Pancreas (tissue), 10 donors: ENCODE measurements at regions not wholly inside any gene's neighbourhood (a gene's known extent, or its start where the extent isn't known, plus 50 kb on each side); places are given as distances from the start of the nearest gene placed in this dataset.

Experiments used
- ATAC-seq, 4 donors: fragments of 200-7000 bp; cut with Tn5 transposase; one replicate each; pipeline versions ENCODE4 v1.8.0 to v1.9.1; 2020; ENCODE audit warnings: mild to moderate bottlenecking in 4 of 4, moderate library complexity in 4 of 4
- DNase-seq, 6 donors: peaks; one replicate each; pipeline ENCODE4 v3.0.0-alpha.2; 2020
- FAIRE-seq: peaks from 2 replicates; lab custom pipeline; 2012; peaks lifted over from hg19 to GRCh38; lab: Jason Lieb, UNC
- H3K27ac ChIP-seq, 4 donors: fragments of 200-600 bp; sonication (generic); 1 replicate in 3 of 4; 2 replicates in 1 of 4; pipeline versions ENCODE4 v1.5.0 to v1.8.0; 2020
- H3K27me3 ChIP-seq, 4 donors: fragments of 200-600 bp; one replicate each; pipeline ENCODE4 v1.8.0; 2021
- H3K36me3 ChIP-seq, 3 donors: fragments of 200-600 bp; sonication (generic) in 1 of 3; one replicate each; pipeline versions ENCODE4 v1.5.0 to v1.8.0; 2020 to 2021
- H3K4me1 ChIP-seq, 3 donors: fragments of 200-600 bp; one replicate each; pipeline ENCODE4 v1.8.0; 2021
- H3K4me3 ChIP-seq, 4 donors: fragments of 200-600 bp; sonication (generic) in 2 of 4; one replicate each; pipeline versions ENCODE4 v1.5.0 to v1.8.0; 2020 to 2021
- H3K9me3 ChIP-seq, 4 donors: fragments of 200-600 bp; one replicate each; pipeline ENCODE4 v1.8.0; 2021
- WGBS, 2 donors: extraction: QIAGEN DNeasy Blood & Tissue Kit; methylation state at CpG; one replicate each; pipeline ENCODE4 v1.1.7; 2013; 5-methylcytosine and 5-hydroxymethylcytosine counted together
- intact Hi-C, 3 donors: fragments of 100-400 bp; cut with DNase I; formaldehyde crosslinking; loops; one replicate each; pipeline versions ENCODE4 v1.11.1 to v1.14.2; 2022
- TF ChIP-seq, protein P1 (sequence below), 4 donors: fragments of 200-600 bp; sonication (generic) in 3 of 4; IDR thresholded peaks; one replicate each; pipeline versions ENCODE4 v1.5.0 to v1.8.0; 2021; ENCODE audit warnings: antibody characterized with exemption in 4 of 4
- donor health status: healthy with polysubstance abuse.
- donor health status: DM: no; HTN: no; CAD: no; lungs with moderate emphysema.
- donor health status: DM: no; HTN: no; CAD: no.
- donor health status: control.
- donor health status: control.
- donor health status: Bipolar disorder and iron deficiency.
- donor health status: DM: yes; HTN: yes; CAD: no.
- donor health status: DM: no; HTN: no; CAD: no.
- donor health status: DM: no; HTN: no; CAD: no.
- donor health status: DM: yes; HTN: yes; CAD: no.

DNA sequence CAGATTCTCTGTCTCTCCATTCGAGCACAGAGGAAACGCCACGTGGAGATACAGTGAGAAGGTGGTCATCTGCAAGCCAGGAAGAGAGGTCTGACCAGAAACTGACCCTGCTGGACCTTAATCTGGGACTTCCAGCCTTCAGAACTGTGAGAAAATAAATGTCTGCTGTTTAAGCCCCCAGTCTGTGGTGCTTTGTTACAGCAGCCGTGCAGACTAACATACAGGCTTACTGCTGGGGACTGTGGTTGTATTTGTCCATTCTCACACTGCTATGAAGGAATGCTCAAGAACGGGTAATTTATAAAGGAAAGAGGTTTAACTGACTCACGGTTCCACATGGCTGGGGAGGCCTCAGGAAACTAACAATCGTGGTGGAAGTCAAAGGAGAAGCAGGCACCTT is 432.7 kb downstream of the IRS1 start:
- FAIRE-seq, result no peak

DNA sequence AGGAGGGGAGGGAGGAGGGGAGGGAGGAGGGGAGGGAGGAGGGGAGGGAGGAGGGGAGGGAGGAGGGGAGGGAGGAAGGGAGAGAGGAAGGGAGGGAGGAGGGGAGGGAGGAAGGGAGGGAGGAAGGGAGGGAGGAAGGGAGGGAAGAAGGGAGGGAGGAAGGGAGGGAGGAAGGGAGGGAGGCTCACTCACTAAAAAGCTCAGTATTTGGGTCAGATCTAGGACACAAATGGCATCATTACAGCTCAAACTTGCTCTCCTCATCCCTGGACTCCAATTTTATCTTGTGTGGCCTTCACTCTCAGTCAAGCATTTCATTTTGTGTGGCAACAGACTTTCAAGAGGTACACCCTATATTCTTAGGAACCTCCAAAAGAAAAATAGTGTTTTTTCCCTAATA is 435.4 kb downstream of the IRS1 start:
- FAIRE-seq, result no peak

More for the DNA sequence above, 432.7 kb downstream of the IRS1 start:
- intact Hi-C loops, result no loop called here
- no peaks in the 10 kb centered on the region for H3K4me1 ChIP-seq
- no peak overlapping the region for H3K27ac ChIP-seq
- H3K27me3 ChIP-seq, result no peaks in the 10 kb centered on the region
- no peak for DNase-seq
- H3K4me3 ChIP-seq, result no peak overlapping the region
- TF ChIP-seq, protein P1, sequence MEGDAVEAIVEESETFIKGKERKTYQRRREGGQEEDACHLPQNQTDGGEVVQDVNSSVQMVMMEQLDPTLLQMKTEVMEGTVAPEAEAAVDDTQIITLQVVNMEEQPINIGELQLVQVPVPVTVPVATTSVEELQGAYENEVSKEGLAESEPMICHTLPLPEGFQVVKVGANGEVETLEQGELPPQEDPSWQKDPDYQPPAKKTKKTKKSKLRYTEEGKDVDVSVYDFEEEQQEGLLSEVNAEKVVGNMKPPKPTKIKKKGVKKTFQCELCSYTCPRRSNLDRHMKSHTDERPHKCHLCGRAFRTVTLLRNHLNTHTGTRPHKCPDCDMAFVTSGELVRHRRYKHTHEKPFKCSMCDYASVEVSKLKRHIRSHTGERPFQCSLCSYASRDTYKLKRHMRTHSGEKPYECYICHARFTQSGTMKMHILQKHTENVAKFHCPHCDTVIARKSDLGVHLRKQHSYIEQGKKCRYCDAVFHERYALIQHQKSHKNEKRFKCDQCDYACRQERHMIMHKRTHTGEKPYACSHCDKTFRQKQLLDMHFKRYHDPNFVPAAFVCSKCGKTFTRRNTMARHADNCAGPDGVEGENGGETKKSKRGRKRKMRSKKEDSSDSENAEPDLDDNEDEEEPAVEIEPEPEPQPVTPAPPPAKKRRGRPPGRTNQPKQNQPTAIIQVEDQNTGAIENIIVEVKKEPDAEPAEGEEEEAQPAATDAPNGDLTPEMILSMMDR (IDR thresholded peaks at IDR 0.05), result no peak
- H3K36me3 ChIP-seq, result no peaks in the 10 kb centered on the region
- no peak for ATAC-seq
- WGBS, 2 donors, result 71 to 76% methylated on average over 7 of the region's 7 CpGs
- H3K9me3 ChIP-seq, result no peaks in the 10 kb centered on the region

DNA sequence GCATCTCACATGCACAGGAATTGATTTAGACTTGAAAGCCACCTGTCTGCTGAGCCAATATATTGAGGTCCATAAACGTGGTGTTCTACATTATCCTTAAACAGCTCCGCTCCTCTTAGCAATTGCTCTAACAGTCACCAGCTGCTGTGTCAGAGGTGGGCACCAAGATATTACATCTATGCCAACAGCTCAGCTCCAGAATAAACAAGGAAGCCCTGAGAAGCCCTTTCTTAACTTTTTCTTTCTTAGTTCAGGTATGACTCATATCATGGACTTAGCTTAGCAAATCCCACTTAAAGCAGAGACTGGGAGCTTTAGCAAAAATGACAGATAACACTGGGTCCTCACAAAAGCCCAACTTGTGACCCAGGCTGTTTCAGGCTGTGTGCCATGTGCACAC is 436.6 kb downstream of the IRS1 start:
- FAIRE-seq, result no peak
- DNase-seq, result no peak
- Histone ChIP-seq H3K27ac (no peak overlapping the region), H3K4me3 (no peak overlapping the region), H3K27me3 (no peaks in the 10 kb centered on the region), H3K4me1 (no peaks in the 10 kb centered on the region), H3K36me3 (no peaks in the 10 kb centered on the region), H3K9me3 (no peaks in the 10 kb centered on the region)
- intact Hi-C loops, result no loop called here
- TF ChIP-seq, protein P1 (IDR thresholded peaks at IDR 0.05), result no peak
- no peak for ATAC-seq
- WGBS, 2 donors, result 68 to 71% methylated on average over 2 of the region's 2 CpGs

More for the DNA sequence above, 435.4 kb downstream of the IRS1 start:
- Histone ChIP-seq H3K4me3 (no peak overlapping the region), H3K4me1 (no peaks in the 10 kb centered on the region), H3K27ac (no peak overlapping the region), H3K9me3 (no peaks in the 10 kb centered on the region), H3K27me3 (no peaks in the 10 kb centered on the region), H3K36me3 (no peaks in the 10 kb centered on the region)
- TF ChIP-seq, protein P1 (IDR thresholded peaks at IDR 0.05), result no peak
- no peak for ATAC-seq
- intact Hi-C loops, result no loop called here
- DNase-seq, result no peak

DNA sequence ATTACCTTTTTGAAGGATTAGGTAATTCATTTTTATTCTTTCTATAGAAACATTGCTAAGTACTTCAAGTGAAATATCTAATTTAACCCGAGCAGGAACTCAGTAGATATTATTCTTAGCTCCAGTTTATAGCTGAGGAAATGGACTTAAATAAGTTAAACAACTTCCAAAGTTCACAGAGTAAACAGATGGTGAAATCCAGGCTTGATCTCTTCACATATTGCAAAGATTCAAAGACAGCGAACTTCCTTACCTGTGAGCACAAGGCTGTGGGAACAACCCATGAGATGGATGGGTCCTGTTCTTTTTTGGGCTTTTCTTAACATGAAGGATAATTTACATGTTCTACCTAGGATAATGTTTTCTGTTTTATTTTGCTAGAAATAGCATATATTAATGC is 439.0 kb downstream of the IRS1 start:
- Histone ChIP-seq H3K4me1 (no peaks in the 10 kb centered on the region), H3K27me3 (no peaks in the 10 kb centered on the region), H3K27ac (no peak overlapping the region), H3K36me3 (no peaks in the 10 kb centered on the region), H3K9me3 (no peaks in the 10 kb centered on the region), H3K4me3 (no peak overlapping the region)
- WGBS, 2 donors, result 60 to 70% methylated on average over 2 of the region's 2 CpGs
- intact Hi-C loops, result no loop called here
- ATAC-seq (no peak), FAIRE-seq (no peak), DNase-seq (no peak)
- TF ChIP-seq, protein P1 (IDR thresholded peaks at IDR 0.05), result no peak

DNA sequence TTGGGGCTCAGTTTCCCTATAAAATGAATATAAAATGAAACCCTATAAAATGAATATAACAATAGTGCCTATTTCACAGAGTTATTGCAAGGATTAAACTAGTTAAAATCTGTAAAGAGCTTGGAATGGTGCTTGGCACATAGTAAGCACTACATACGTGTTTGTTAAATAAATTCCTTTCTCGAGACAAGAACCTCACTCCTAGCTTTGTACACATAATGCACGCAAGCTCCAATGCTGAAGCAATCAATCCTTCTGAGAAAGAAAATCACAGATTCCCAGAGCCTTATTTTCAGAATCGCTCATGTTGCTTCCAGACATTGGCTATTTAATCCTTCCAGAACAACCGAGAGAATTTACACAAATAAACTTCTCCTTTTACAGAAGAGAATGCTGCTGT is 440.9 kb downstream of the IRS1 start:
- no peaks in the 10 kb centered on the region for H3K4me1 ChIP-seq
- H3K9me3 ChIP-seq, result no peaks in the 10 kb centered on the region
- no peaks in the 10 kb centered on the region for H3K36me3 ChIP-seq
- H3K27me3 ChIP-seq, result no peaks in the 10 kb centered on the region
- H3K27ac ChIP-seq, result no peak overlapping the region
- ATAC-seq (no peak), DNase-seq (no peak), FAIRE-seq (no peak)
- no peak overlapping the region for H3K4me3 ChIP-seq
- WGBS, 2 donors, result 69 to 70% methylated on average over 5 of the region's 5 CpGs
- TF ChIP-seq, protein P1 (IDR thresholded peaks at IDR 0.05), result no peak
- intact Hi-C loops, result no loop called here
